T-cell (primary cell): ENCODE measurements at regions not wholly inside any gene's neighbourhood (a gene's known extent, or its start where the extent isn't known, plus 50 kb on each side); places are given as distances from the start of the nearest gene placed in this dataset.

Experiments used
- ATAC-seq, 4 experiments: fragments of 200-7000 bp in 3 of 4; fragments of 150-1000 bp in 1 of 4; cut with Tn5 transposase; replicated peaks in 1 of 4; 1 replicate in 3 of 4; 2 replicates in 1 of 4; pipeline ENCODE4 v1.10.0; 2021; ENCODE audit warnings: moderate library complexity in 3 of 4, mild to moderate bottlenecking in 2 of 4, moderate number of reproducible peaks in 1 of 4
- CTCF ChIA-PET, 2 donors: fragments of 300-600 bp; sonication (Branson Sonifier 250); formaldehyde crosslinking; loops; one replicate each; lab custom pipeline; 2022; ENCODE audit warnings: antibody characterized with exemption in 2 of 2; lab: Charles Lee
- POLR2A ChIA-PET, 2 donors: fragments of 300-600 bp; sonication (Branson Sonifier 250); formaldehyde crosslinking; loops; one replicate each; lab custom pipeline; 2022; ENCODE audit warnings: antibody characterized with exemption in 2 of 2; lab: Charles Lee
- DNase-seq, 35 experiments: peaks; one replicate each; pipeline versions ENCODE4 v3.0.0 to v3.0.0-alpha.2; 2013 to 2023
- H3K27ac ChIP-seq: one replicate; pipeline ENCODE4 v1.5.1; 2013; ENCODE audit warnings: low read length
- H3K27me3 ChIP-seq, 2 experiments: replicated peaks in 1 of 2; 1 replicate in 1 of 2; 2 replicates in 1 of 2; pipeline versions ENCODE4 v1.6.1 to v1.7.0; 2013; ENCODE audit warnings: low read length in 1 of 2, mixed read lengths in 1 of 2; ENCODE audit not compliant: control insufficient read depth in 2 of 2, insufficient read depth in 2 of 2; ENCODE audit errors: extremely low read depth in 1 of 2
- H3K36me3 ChIP-seq, 2 donors: 1 replicate in 1 of 2; 2 replicates in 1 of 2; pipeline versions ENCODE4 v1.6.1 to v1.7.0; 2013; ENCODE audit warnings: low read length in 1 of 2; ENCODE audit not compliant: control insufficient read depth in 2 of 2, insufficient read depth in 1 of 2; ENCODE audit errors: extremely low read depth in 1 of 2
- H3K4me1 ChIP-seq, 2 experiments: 1 replicate in 1 of 2; 2 replicates in 1 of 2; pipeline versions ENCODE4 v1.6.1 to v1.7.0; 2013; ENCODE audit warnings: low read length in 2 of 2, mixed read lengths in 1 of 2; ENCODE audit not compliant: insufficient read depth in 2 of 2, control insufficient read depth in 1 of 2; ENCODE audit errors: extremely low read depth in 1 of 2
- H3K4me3 ChIP-seq, 2 donors: 1 replicate in 1 of 2; 2 replicates in 1 of 2; pipeline versions ENCODE4 v1.5.1 to v1.7.0; 2013; ENCODE audit warnings: mild to moderate bottlenecking in 2 of 2, low read length in 1 of 2, moderate library complexity in 1 of 2; ENCODE audit not compliant: control insufficient read depth in 1 of 2; ENCODE audit errors: extremely low read depth in 1 of 2
- H3K9me3 ChIP-seq: 2 replicates; pipeline ENCODE4 v1.7.0; 2013
- H3K27ac Mint-ChIP-seq, 2 donors: one replicate each; pipeline ENCODE4 v1.8.0; 2020 to 2021; ENCODE audit warnings: mild to moderate bottlenecking in 2 of 2, mixed read lengths in 2 of 2
- H3K27me3 Mint-ChIP-seq, 2 donors: one replicate each; pipeline ENCODE4 v1.8.0; 2021 to 2022; ENCODE audit warnings: mixed read lengths in 2 of 2
- H3K36me3 Mint-ChIP-seq: one replicate; pipeline ENCODE4 v1.8.0; 2021; ENCODE audit warnings: mixed read lengths
- H3K4me1 Mint-ChIP-seq, 3 donors: one replicate each; pipeline ENCODE4 v1.8.0; 2020 to 2022; ENCODE audit warnings: mixed read lengths in 3 of 3, mild to moderate bottlenecking in 1 of 3
- H3K4me3 Mint-ChIP-seq, 3 donors: one replicate each; pipeline ENCODE4 v1.8.0; 2020 to 2022; ENCODE audit warnings: mild to moderate bottlenecking in 3 of 3, mixed read lengths in 3 of 3, moderate library complexity in 3 of 3
- H3K9me3 Mint-ChIP-seq, 3 donors: one replicate each; pipeline ENCODE4 v1.8.0; 2020 to 2022; ENCODE audit warnings: mixed read lengths in 3 of 3
- WGBS: methylation state at CpG from one replicate; pipeline ENCODE4 v1.1.5; 2013; ENCODE audit warnings: missing lambda C conversion rate; ENCODE audit not compliant: insufficient coverage; 5-methylcytosine and 5-hydroxymethylcytosine counted together

DNA sequence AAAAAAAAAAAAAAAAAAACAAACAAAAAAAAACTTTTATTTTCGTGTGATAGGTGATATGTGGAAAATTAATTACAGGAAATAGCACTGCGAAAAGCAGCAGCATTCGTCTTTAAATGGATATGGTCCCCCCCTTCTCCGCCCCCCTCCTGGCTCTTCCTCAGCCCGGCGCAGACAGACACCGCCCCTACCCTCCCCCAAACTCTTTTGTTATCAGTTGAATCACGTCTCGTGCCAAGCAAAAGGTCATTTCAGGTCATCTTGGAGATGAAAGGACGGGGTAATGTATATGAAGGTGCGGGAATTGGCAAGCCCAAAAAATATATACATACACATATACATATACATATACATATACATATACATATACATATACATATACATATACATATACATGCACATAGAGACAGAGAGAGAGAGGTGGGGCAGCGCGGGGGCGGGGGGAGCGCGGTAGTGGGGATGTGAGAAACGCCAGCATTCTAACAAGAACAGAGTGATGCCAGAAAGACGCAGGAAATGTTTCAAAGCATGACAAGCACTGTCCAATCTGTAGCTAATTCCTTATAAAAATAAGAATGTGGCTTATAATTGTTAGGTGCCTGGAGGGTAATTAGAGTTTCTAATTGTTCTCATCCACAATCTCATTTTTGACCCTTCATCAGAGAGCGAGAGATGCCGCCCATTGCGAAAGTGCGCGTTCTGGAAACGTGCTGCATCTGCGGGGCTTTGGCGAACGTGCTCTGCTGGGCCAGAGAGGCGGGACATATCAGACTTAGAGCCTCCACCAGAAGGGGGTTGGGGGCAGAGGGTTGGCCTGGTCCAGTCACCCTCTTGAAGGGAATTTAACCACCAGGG, 214.5 kb upstream of the UBASH3B start:
- ChIA-PET POLR2A (no interaction called here), CTCF (no interaction called here)
- Mint-ChIP-seq H3K27me3 (peaks cover 20 to 23% of the 10 kb centered on the region in 2 donors), H3K36me3 (no peaks in the 10 kb centered on the region), H3K4me3 (peak overlapping the region in 1 of 3 donors; percentile 9), H3K27ac (no peak overlapping the region), H3K9me3 (no peaks in the 10 kb centered on the region), H3K4me1 (peaks cover 0 to 9% (median 7%) of the 10 kb centered on the region in 3 donors)
- 40% methylated on average over 1 of the region's 28 CpGs for WGBS
- Histone ChIP-seq H3K27ac (no peak overlapping the region), H3K4me3 (no peak overlapping the region), H3K27me3 (peaks cover 7 to 22% of the 10 kb centered on the region in 2 experiments), H3K9me3 (no peaks in the 10 kb centered on the region), H3K36me3 (no peaks in the 10 kb centered on the region), H3K4me1 (peaks cover 0 to 2% of the 10 kb centered on the region in 2 experiments)
- ATAC-seq (no peak), DNase-seq (no peak)

- 63% methylated on average over 9 of the region's 29 CpGs for WGBS
- CTCF ChIA-PET = no interaction called here
- no peak overlapping the region for H3K27ac ChIP-seq
- H3K27ac Mint-ChIP-seq = no peak overlapping the region
- no peak for ATAC-seq
- H3K36me3 ChIP-seq = no peaks in the 10 kb centered on the region
- H3K27me3 ChIP-seq = peaks cover 7 to 22% of the 10 kb centered on the region in 2 experiments
- no peaks in the 10 kb centered on the region for H3K9me3 ChIP-seq
- POLR2A ChIA-PET = no interaction called here
- peaks cover 22 to 27% of the 10 kb centered on the region in 2 donors for H3K27me3 Mint-ChIP-seq
- no peak overlapping the region for H3K4me3 ChIP-seq
- no peak for DNase-seq
- peak overlapping the region in 1 of 3 donors; percentile 9 for H3K4me3 Mint-ChIP-seq
- H3K4me1 Mint-ChIP-seq = peaks cover 0 to 9% (median 7%) of the 10 kb centered on the region in 3 donors
- H3K36me3 Mint-ChIP-seq = no peaks in the 10 kb centered on the region
- H3K9me3 Mint-ChIP-seq = no peaks in the 10 kb centered on the region
- peaks cover 0 to 2% of the 10 kb centered on the region in 2 experiments for H3K4me1 ChIP-seq
Measured at GRCh38 chr11:122439866-122440810, 215.4 kb upstream of the UBASH3B start.

GRCh38 chr11:122436188-122436555, 219.3 kb upstream of the UBASH3B start:
- no peak overlapping the region for H3K4me3 ChIP-seq
- H3K4me1 ChIP-seq = peaks cover 0 to 2% of the 10 kb centered on the region in 2 experiments
- Mint-ChIP-seq H3K9me3 (no peaks in the 10 kb centered on the region), H3K36me3 (no peaks in the 10 kb centered on the region), H3K27ac (no peak overlapping the region), H3K4me3 (no peak overlapping the region), H3K4me1 (peaks cover 0 to 9% (median 7%) of the 10 kb centered on the region in 3 donors), H3K27me3 (peaks cover 23 to 28% of the 10 kb centered on the region in 2 donors)
- no peaks in the 10 kb centered on the region for H3K9me3 ChIP-seq
- ATAC-seq (no peak), DNase-seq (no peak)
- H3K27ac ChIP-seq = no peak overlapping the region
- WGBS = 100% methylated on average over 1 of the region's 3 CpGs
- POLR2A ChIA-PET = no interaction called here
- no peaks in the 10 kb centered on the region for H3K36me3 ChIP-seq
- CTCF ChIA-PET = no interaction called here
- H3K27me3 ChIP-seq = peaks cover 5 to 16% of the 10 kb centered on the region in 2 experiments

GRCh38 chr11:122435540-122436187, 219.9 kb upstream of the UBASH3B start:
- Histone ChIP-seq H3K9me3 (no peaks in the 10 kb centered on the region), H3K4me3 (no peak overlapping the region), H3K36me3 (no peaks in the 10 kb centered on the region), H3K4me1 (peaks cover 0 to 2% of the 10 kb centered on the region in 2 experiments), H3K27me3 (peaks cover 5 to 11% of the 10 kb centered on the region in 2 experiments), H3K27ac (no peak overlapping the region)
- 81% methylated on average over 3 of the region's 7 CpGs for WGBS
- CTCF ChIA-PET = no interaction called here
- H3K27me3 Mint-ChIP-seq = peaks cover 21 to 28% of the 10 kb centered on the region in 2 donors
- H3K4me1 Mint-ChIP-seq = peaks cover 0 to 7% (median 4%) of the 10 kb centered on the region in 3 donors
- DNase-seq = no peak
- no peak overlapping the region for H3K4me3 Mint-ChIP-seq
- no peaks in the 10 kb centered on the region for H3K9me3 Mint-ChIP-seq
- H3K27ac Mint-ChIP-seq = no peak overlapping the region
- H3K36me3 Mint-ChIP-seq = no peaks in the 10 kb centered on the region
- ATAC-seq = no peak
- POLR2A ChIA-PET = no interaction called here

- Histone ChIP-seq H3K36me3 (no peaks in the 10 kb centered on the region), H3K4me3 (no peak overlapping the region), H3K27ac (no peak overlapping the region), H3K27me3 (peaks cover 2 to 7% of the 10 kb centered on the region in 2 experiments), H3K9me3 (no peaks in the 10 kb centered on the region), H3K4me1 (no peaks in the 10 kb centered on the region)
- Mint-ChIP-seq H3K27ac (no peak overlapping the region), H3K4me1 (no peaks in the 10 kb centered on the region), H3K4me3 (no peak overlapping the region), H3K27me3 (peaks cover 13 to 21% of the 10 kb centered on the region in 2 donors), H3K9me3 (no peaks in the 10 kb centered on the region), H3K36me3 (no peaks in the 10 kb centered on the region)
- no CpG with 5 or more reads among the region's 1 CpG for WGBS
- ATAC-seq = no peak
- POLR2A ChIA-PET = no interaction called here
- no peak for DNase-seq
- CTCF ChIA-PET = no interaction called here
Measured at GRCh38 chr11:122434786-122435185, 220.7 kb upstream of the UBASH3B start.

GRCh38 chr11:122430490-122430889, 225.0 kb upstream of the UBASH3B start:
- H3K27ac ChIP-seq = no peak overlapping the region
- Mint-ChIP-seq H3K36me3 (no peaks in the 10 kb centered on the region), H3K27ac (no peak overlapping the region), H3K9me3 (no peaks in the 10 kb centered on the region), H3K4me1 (no peaks in the 10 kb centered on the region), H3K27me3 (peaks cover 2 to 12% of the 10 kb centered on the region in 2 donors), H3K4me3 (no peak overlapping the region)
- ChIA-PET CTCF (no interaction called here), POLR2A (no interaction called here)
- peaks cover 0 to 3% of the 10 kb centered on the region in 2 experiments for H3K27me3 ChIP-seq
- no peaks in the 10 kb centered on the region for H3K9me3 ChIP-seq
- WGBS = 86% methylated on average over 4 of the region's 4 CpGs
- no peaks in the 10 kb centered on the region for H3K4me1 ChIP-seq
- no peaks in the 10 kb centered on the region for H3K36me3 ChIP-seq
- ATAC-seq (no peak), DNase-seq (no peak)
- no peak overlapping the region for H3K4me3 ChIP-seq
